Fibroblast of lung (primary cell): ENCODE measurements at regions not wholly inside any gene's neighbourhood (a gene's known extent, or its start where the extent isn't known, plus 50 kb on each side); places are given as distances from the start of the nearest gene placed in this dataset.

Experiments used
- DNase-seq, 2 donors: peaks; one replicate each; pipeline versions ENCODE4 v3.0.0 to v3.0.0-alpha.2; 2010; ENCODE audit warnings: low read depth in 2 of 2
- H2AFZ ChIP-seq: 2 replicates; pipeline ENCODE4 v1.5.1; 2012; ENCODE audit warnings: low read length, control low read depth, inconsistent platforms
- H3K27ac ChIP-seq: 2 replicates; pipeline ENCODE4 v1.5.1; 2011; ENCODE audit warnings: low read length, control low read depth; ENCODE audit not compliant: insufficient read depth
- H3K27me3 ChIP-seq: 2 replicates; pipeline ENCODE4 v1.5.1; 2011; ENCODE audit warnings: mild to moderate bottlenecking, low read length; ENCODE audit not compliant: control insufficient read depth, insufficient read depth
- H3K36me3 ChIP-seq: 2 replicates; pipeline ENCODE4 v1.5.1; 2011; ENCODE audit warnings: low read length; ENCODE audit not compliant: control insufficient read depth, insufficient read depth
- H3K4me1 ChIP-seq: 2 replicates; pipeline ENCODE4 v1.5.1; 2011; ENCODE audit warnings: low read length; ENCODE audit not compliant: control insufficient read depth, insufficient read depth; ENCODE audit errors: extremely low read depth
- H3K4me2 ChIP-seq: 2 replicates; pipeline ENCODE4 v1.5.1; 2011; ENCODE audit warnings: low read length, control low read depth; ENCODE audit not compliant: insufficient read depth; ENCODE audit errors: extremely low read depth
- H3K4me3 ChIP-seq, 4 experiments: fragments of 200-600 bp in 1 of 4; sonication (generic) in 1 of 4; replicated peaks in 1 of 4; 2 replicates each; pipeline ENCODE4 v1.5.1; 2011 to 2016; ENCODE audit warnings: low read length in 4 of 4, low read depth in 3 of 4, mild to moderate bottlenecking in 3 of 4, control low read depth in 2 of 4, inconsistent platforms in 1 of 4, mixed read lengths in 1 of 4; ENCODE audit not compliant: insufficient read depth in 1 of 4; ENCODE audit errors: control extremely low read depth in 1 of 4
- H3K79me2 ChIP-seq: 2 replicates; pipeline ENCODE4 v1.5.1; 2012; ENCODE audit warnings: mild to moderate bottlenecking, low read length, inconsistent platforms; ENCODE audit not compliant: control insufficient read depth, insufficient read depth
- H3K9ac ChIP-seq: 2 replicates; pipeline ENCODE4 v1.5.1; 2011; ENCODE audit warnings: mild to moderate bottlenecking, low read length, control low read depth; ENCODE audit not compliant: insufficient read depth
- H3K9me3 ChIP-seq: 2 replicates; pipeline ENCODE4 v1.5.1; 2012; ENCODE audit warnings: low read depth, low read length; ENCODE audit not compliant: control insufficient read depth, insufficient read depth
- H4K20me1 ChIP-seq: 2 replicates; pipeline ENCODE4 v1.5.1; 2011; ENCODE audit warnings: low read length; ENCODE audit not compliant: control insufficient read depth, insufficient read depth; ENCODE audit errors: extremely low read depth
- CTCF ChIP-seq, 2 donors: IDR thresholded peaks in 1 of 2; conservative IDR thresholded peaks in 1 of 2; 1 replicate in 1 of 2; 2 replicates in 1 of 2; pipeline ENCODE4 v1.5.1; 2011 to 2012; ENCODE audit warnings: low read length in 2 of 2, control low read depth in 1 of 2, inconsistent platforms in 1 of 2, low read depth in 1 of 2, mild to moderate bottlenecking in 1 of 2
- EZH2 ChIP-seq: IDR thresholded peaks from 2 replicates; pipeline ENCODE4 v1.5.1; 2012; ENCODE audit warnings: low read length, control low read depth, mild to moderate bottlenecking; ENCODE audit errors: missing control alignments

- Histone ChIP-seq H3K79me2 (no peaks in the 10 kb centered on the region), H3K4me3 (no peak overlapping the region), H4K20me1 (no peaks in the 10 kb centered on the region), H3K4me2 (no peak overlapping the region), H3K9ac (no peak overlapping the region), H3K9me3 (no peaks in the 10 kb centered on the region), H3K36me3 (no peaks in the 10 kb centered on the region), H3K4me1 (no peaks in the 10 kb centered on the region), H3K27me3 (no peaks in the 10 kb centered on the region), H3K27ac (no peak overlapping the region), H2AFZ (no peak overlapping the region)
- TF ChIP-seq EZH2, result no peak
- no peak for TF ChIP-seq CTCF (conservative IDR thresholded peaks at IDR 0.05 in 1 of 2, IDR thresholded peaks at IDR 0.05 in 1 of 2; ENCODE audit: low read depth in 1 of 2, low read length in 2 of 2)
- no peak for DNase-seq
Observed at GRCh38 chr21:36624105-36624504, 74.8 kb upstream of the SIM2 start.

- TF ChIP-seq EZH2 (no peak), CTCF (conservative IDR thresholded peaks at IDR 0.05 in 1 of 2, IDR thresholded peaks at IDR 0.05 in 1 of 2; ENCODE audit: low read depth in 1 of 2, low read length in 2 of 2) (no peak)
- no peak overlapping the region for H3K4me2 ChIP-seq
- H3K27ac ChIP-seq, result no peak overlapping the region
Observed at GRCh38 chr21:36626791-36627190, 72.1 kb upstream of the SIM2 start.

GRCh38 chr21:36627242-36627641 is 71.7 kb upstream of the SIM2 start:
- no peak for TF ChIP-seq EZH2
- no peak for TF ChIP-seq CTCF (conservative IDR thresholded peaks at IDR 0.05 in 1 of 2, IDR thresholded peaks at IDR 0.05 in 1 of 2; ENCODE audit: low read depth in 1 of 2, low read length in 2 of 2)
- Histone ChIP-seq H3K79me2 (no peaks in the 10 kb centered on the region), H3K27me3 (no peaks in the 10 kb centered on the region), H4K20me1 (no peaks in the 10 kb centered on the region), H3K4me2 (no peak overlapping the region), H3K9me3 (no peaks in the 10 kb centered on the region), H3K27ac (no peak overlapping the region), H3K36me3 (no peaks in the 10 kb centered on the region), H3K9ac (no peak overlapping the region), H3K4me1 (no peaks in the 10 kb centered on the region), H2AFZ (no peak overlapping the region), H3K4me3 (no peak overlapping the region)
- peak; percentile 11 to 95 for DNase-seq

More at GRCh38 chr21:36626791-36627190, 72.1 kb upstream of the SIM2 start:
- no peak overlapping the region for H3K9ac ChIP-seq
- H3K9me3 ChIP-seq, result no peaks in the 10 kb centered on the region
- no peaks in the 10 kb centered on the region for H3K79me2 ChIP-seq
- H2AFZ ChIP-seq, result no peak overlapping the region
- no peaks in the 10 kb centered on the region for H3K36me3 ChIP-seq
- no peaks in the 10 kb centered on the region for H3K27me3 ChIP-seq
- no peak for DNase-seq
- no peak overlapping the region for H3K4me3 ChIP-seq
- H4K20me1 ChIP-seq, result no peaks in the 10 kb centered on the region
- no peaks in the 10 kb centered on the region for H3K4me1 ChIP-seq
